CD4-positive, alpha-beta T cell (primary cell): ENCODE measurements at regions not wholly inside any gene's neighbourhood (a gene's known extent, or its start where the extent isn't known, plus 50 kb on each side); places are given as distances from the start of the nearest gene placed in this dataset.

Source experiments
- ATAC-seq: fragments of 200-7000 bp; cut with Tn5 transposase; one replicate; pipeline ENCODE4 v1.10.0; 2022; ENCODE audit warnings: mild to moderate bottlenecking; ENCODE audit not compliant: poor library complexity
- CTCF ChIA-PET: fragments of 350-600 bp; sonication (Branson Sonifier 250); formaldehyde crosslinking; loops from one replicate; lab custom pipeline; 2021; ENCODE audit warnings: antibody characterized with exemption, inconsistent platforms; lab: Charles Lee
- POLR2A ChIA-PET: fragments of 350-600 bp; sonication (Branson Sonifier 250); formaldehyde crosslinking; loops from one replicate; lab custom pipeline; 2021; ENCODE audit warnings: antibody characterized with exemption, inconsistent platforms; lab: Charles Lee
- DNase-seq, 14 experiments: peaks; one replicate each; pipeline ENCODE4 v3.0.0-alpha.2; 2013 to 2020; ENCODE audit warnings: mixed read lengths in 2 of 14
- H3K27ac ChIP-seq, 2 donors: one replicate each; pipeline versions ENCODE4 v1.5.1 to v1.7.0; 2013; ENCODE audit warnings: low read length in 2 of 2, low read depth in 1 of 2, mild to moderate bottlenecking in 1 of 2
- H3K27me3 ChIP-seq, 2 experiments: 1 replicate in 1 of 2; 2 replicates in 1 of 2; pipeline versions ENCODE4 v1.6.1 to v1.7.0; 2013; ENCODE audit warnings: low read length in 2 of 2, control low read depth in 1 of 2, mild to moderate bottlenecking in 1 of 2, moderate library complexity in 1 of 2; ENCODE audit not compliant: insufficient read depth in 2 of 2, control insufficient read depth in 1 of 2
- H3K36me3 ChIP-seq: one replicate; pipeline ENCODE4 v1.6.1; 2013; ENCODE audit warnings: low read length, control low read depth; ENCODE audit not compliant: insufficient read depth
- H3K4me1 ChIP-seq: one replicate; pipeline ENCODE4 v1.6.1; 2013; ENCODE audit warnings: low read length, control low read depth; ENCODE audit not compliant: insufficient read depth
- H3K4me3 ChIP-seq: one replicate; pipeline ENCODE4 v1.5.1; 2013; ENCODE audit warnings: mild to moderate bottlenecking, low read length, moderate library complexity
- H3K9me3 ChIP-seq, 2 experiments: 1 replicate in 1 of 2; 2 replicates in 1 of 2; pipeline versions ENCODE4 v1.6.1 to v1.7.0; 2013; ENCODE audit warnings: low read length in 2 of 2, mild to moderate bottlenecking in 2 of 2, control low read depth in 1 of 2, moderate library complexity in 1 of 2; ENCODE audit not compliant: control insufficient read depth in 1 of 2, insufficient read depth in 1 of 2
- H3K27ac Mint-ChIP-seq: one replicate; pipeline ENCODE4 v1.8.0; 2020; ENCODE audit warnings: mixed read lengths
- H3K27me3 Mint-ChIP-seq: one replicate; pipeline ENCODE4 v1.8.0; 2021; ENCODE audit warnings: mixed read lengths
- H3K36me3 Mint-ChIP-seq: one replicate; pipeline ENCODE4 v1.8.0; 2021; ENCODE audit warnings: low read depth, mixed read lengths
- H3K4me1 Mint-ChIP-seq: one replicate; pipeline ENCODE4 v1.8.0; 2021; ENCODE audit warnings: low read depth, mixed read lengths
- H3K4me3 Mint-ChIP-seq: one replicate; pipeline ENCODE4 v1.8.0; 2020; ENCODE audit warnings: mild to moderate bottlenecking, mixed read lengths
- H3K9me3 Mint-ChIP-seq: one replicate; pipeline ENCODE4 v1.8.0; 2020; ENCODE audit warnings: mixed read lengths
- intact Hi-C, 2 experiments: fragments of 100-400 bp; cut with DNase I in 1 of 2; cut with micrococcal nuclease in 1 of 2; formaldehyde crosslinking; loops; one replicate each; pipeline versions ENCODE4 v1.15.1 to v1.9.0; 2023 to 2025; cut with DNase I, micrococcal nuclease
- TF ChIP-seq, protein P1 (sequence below): fragments of 200-600 bp; IDR thresholded peaks from one replicate; pipeline ENCODE4 v1.8.0; 2022; ENCODE audit warnings: antibody characterized with exemption, mild to moderate bottlenecking

DNA sequence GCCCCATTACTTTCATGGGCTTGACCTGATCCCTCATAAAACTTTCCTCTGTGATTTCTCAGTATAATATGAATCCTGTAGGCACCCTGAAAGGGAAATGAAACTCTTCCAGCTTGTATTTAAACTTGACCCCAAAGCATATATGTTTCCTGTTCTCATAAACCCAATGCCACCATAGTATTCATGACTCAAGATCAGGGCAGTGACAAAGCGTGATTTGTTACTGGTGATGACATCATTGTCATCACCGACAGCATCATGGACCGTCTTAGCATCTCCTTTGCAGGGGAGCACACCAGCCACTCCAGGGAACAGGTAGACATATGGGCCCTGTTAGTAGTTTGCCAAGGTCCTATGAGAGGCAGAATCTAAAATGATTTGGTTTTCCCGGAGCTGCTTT is 741.2 kb downstream of the NR2F2 start:
- peaks cover 12% of the 10 kb centered on the region for H3K9me3 Mint-ChIP-seq
- ChIA-PET POLR2A (no interaction called here), CTCF (no interaction called here)
- Histone ChIP-seq H3K27ac (no peak overlapping the region), H3K4me1 (no peaks in the 10 kb centered on the region), H3K36me3 (no peaks in the 10 kb centered on the region), H3K4me3 (no peak overlapping the region), H3K9me3 (peaks cover 0 to 4% of the 10 kb centered on the region in 2 experiments), H3K27me3 (no peaks in the 10 kb centered on the region)
- H3K36me3 Mint-ChIP-seq = no peaks in the 10 kb centered on the region
- ATAC-seq = no peak
- no peak overlapping the region for H3K27ac Mint-ChIP-seq
- no peak overlapping the region for H3K4me3 Mint-ChIP-seq
- intact Hi-C loops = loop anchor here in 1 of 2 experiments (10.0 kb wide), 1 partner anchor 57 kb away; no protein-coding TSS in a partner anchor
- TF ChIP-seq, protein P1, sequence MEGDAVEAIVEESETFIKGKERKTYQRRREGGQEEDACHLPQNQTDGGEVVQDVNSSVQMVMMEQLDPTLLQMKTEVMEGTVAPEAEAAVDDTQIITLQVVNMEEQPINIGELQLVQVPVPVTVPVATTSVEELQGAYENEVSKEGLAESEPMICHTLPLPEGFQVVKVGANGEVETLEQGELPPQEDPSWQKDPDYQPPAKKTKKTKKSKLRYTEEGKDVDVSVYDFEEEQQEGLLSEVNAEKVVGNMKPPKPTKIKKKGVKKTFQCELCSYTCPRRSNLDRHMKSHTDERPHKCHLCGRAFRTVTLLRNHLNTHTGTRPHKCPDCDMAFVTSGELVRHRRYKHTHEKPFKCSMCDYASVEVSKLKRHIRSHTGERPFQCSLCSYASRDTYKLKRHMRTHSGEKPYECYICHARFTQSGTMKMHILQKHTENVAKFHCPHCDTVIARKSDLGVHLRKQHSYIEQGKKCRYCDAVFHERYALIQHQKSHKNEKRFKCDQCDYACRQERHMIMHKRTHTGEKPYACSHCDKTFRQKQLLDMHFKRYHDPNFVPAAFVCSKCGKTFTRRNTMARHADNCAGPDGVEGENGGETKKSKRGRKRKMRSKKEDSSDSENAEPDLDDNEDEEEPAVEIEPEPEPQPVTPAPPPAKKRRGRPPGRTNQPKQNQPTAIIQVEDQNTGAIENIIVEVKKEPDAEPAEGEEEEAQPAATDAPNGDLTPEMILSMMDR = no peak
- H3K4me1 Mint-ChIP-seq = no peaks in the 10 kb centered on the region
- no peak for DNase-seq
- no peaks in the 10 kb centered on the region for H3K27me3 Mint-ChIP-seq

DNA sequence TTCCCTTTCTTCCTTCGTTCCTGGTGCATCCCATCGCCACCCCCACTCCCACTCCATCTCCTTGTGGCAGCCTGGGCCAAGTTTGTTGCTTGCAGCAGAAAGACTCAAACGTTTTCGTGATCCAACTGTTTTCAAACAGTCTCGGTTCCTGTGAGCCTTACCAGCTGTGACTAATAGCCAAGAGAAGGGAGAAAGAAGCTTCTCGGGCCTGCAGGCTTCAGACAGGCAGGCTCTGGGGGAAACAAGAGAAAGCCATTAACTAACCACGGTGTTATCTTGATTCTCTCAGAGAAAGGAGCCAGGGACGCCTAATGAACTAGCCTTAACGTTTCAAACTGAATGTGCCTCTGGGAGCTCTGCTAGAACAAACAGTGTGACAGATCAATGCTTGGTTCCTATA is 742.0 kb downstream of the NR2F2 start:
- Histone ChIP-seq H3K27ac (no peak overlapping the region), H3K27me3 (no peaks in the 10 kb centered on the region), H3K9me3 (peaks cover 0 to 4% of the 10 kb centered on the region in 2 experiments), H3K36me3 (no peaks in the 10 kb centered on the region), H3K4me3 (no peak overlapping the region), H3K4me1 (no peaks in the 10 kb centered on the region)
- DNase-seq (no peak), ATAC-seq (no peak)
- Mint-ChIP-seq H3K4me1 (no peaks in the 10 kb centered on the region), H3K9me3 (peaks cover 12% of the 10 kb centered on the region), H3K36me3 (no peaks in the 10 kb centered on the region), H3K27ac (no peak overlapping the region), H3K27me3 (no peaks in the 10 kb centered on the region), H3K4me3 (no peak overlapping the region)
- intact Hi-C loops = loop anchor here in 1 of 2 experiments (10.0 kb wide), 1 partner anchor 58 kb away; no protein-coding TSS in a partner anchor
- POLR2A ChIA-PET = no interaction called here
- TF ChIP-seq, protein P1 = no peak
- CTCF ChIA-PET = no interaction called here

DNA sequence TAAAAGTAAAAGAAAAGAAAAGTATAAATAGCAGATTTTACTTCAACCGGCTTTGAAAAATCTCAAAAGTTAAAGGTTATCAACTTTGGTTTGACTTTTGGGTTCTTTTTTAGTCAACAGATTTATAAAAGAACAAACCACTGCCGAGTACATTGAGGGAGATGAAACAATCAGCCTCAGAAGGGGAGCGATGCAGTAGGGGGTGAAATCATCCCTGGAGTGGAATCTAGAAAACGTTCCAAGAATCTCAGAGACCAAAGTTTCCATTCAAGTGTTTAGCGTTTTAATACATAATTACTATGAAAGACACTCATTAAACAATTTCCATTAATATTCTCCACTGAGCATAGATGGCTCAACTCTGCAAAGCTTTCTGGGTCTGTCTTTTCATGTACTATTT is 745.5 kb downstream of the NR2F2 start:
- Mint-ChIP-seq H3K4me3 (no peak overlapping the region), H3K36me3 (no peaks in the 10 kb centered on the region), H3K9me3 (peaks cover 5% of the 10 kb centered on the region), H3K27ac (no peak overlapping the region), H3K27me3 (no peaks in the 10 kb centered on the region), H3K4me1 (no peaks in the 10 kb centered on the region)
- no peaks in the 10 kb centered on the region for H3K36me3 ChIP-seq
- no peak overlapping the region for H3K4me3 ChIP-seq
- no peaks in the 10 kb centered on the region for H3K4me1 ChIP-seq
- no peak for ATAC-seq
- ChIA-PET POLR2A (no interaction called here), CTCF (no interaction called here)
- no peak overlapping the region for H3K27ac ChIP-seq
- TF ChIP-seq, protein P1 = no peak
- peaks cover 0 to 4% of the 10 kb centered on the region in 2 experiments for H3K9me3 ChIP-seq
- no peaks in the 10 kb centered on the region for H3K27me3 ChIP-seq
- no peak for DNase-seq
- intact Hi-C loops = loop anchor here in 1 of 2 experiments (10.0 kb wide), 1 partner anchor 61 kb away; no protein-coding TSS in a partner anchor
